T-helper 17 cell (primary cell): ENCODE measurements at regions not wholly inside any gene's neighbourhood (a gene's known extent, or its start where the extent isn't known, plus 50 kb on each side); places are given as distances from the start of the nearest gene placed in this dataset.
"Not testable (repeated sequence)": the region's sequence is repeated elsewhere in the genome, so short reads cannot be mapped to it uniquely, and the experiment has no call there.

Source experiments
- ATAC-seq: fragments of 150-1000 bp; cut with Tn5 transposase; 2 replicates; pipeline ENCODE4 v1.10.0; 2021; ENCODE audit warnings: mild to moderate bottlenecking, moderate library complexity
- DNase-seq, 3 donors: peaks; one replicate each; pipeline versions ENCODE4 v3.0.0 to v3.0.0-alpha.2; 2020 to 2021
- H3K9me3 ChIP-seq: one replicate; pipeline ENCODE4 v1.7.0; 2013; ENCODE audit warnings: low read length, mild to moderate bottlenecking; ENCODE audit not compliant: control insufficient read depth, poor library complexity, severe bottlenecking
- H3K27ac Mint-ChIP-seq: one replicate; pipeline ENCODE4 v1.8.0; 2022; ENCODE audit warnings: mild to moderate bottlenecking, moderate library complexity, mixed read lengths
- H3K27me3 Mint-ChIP-seq: one replicate; pipeline ENCODE4 v1.8.0; 2022; ENCODE audit warnings: mixed read lengths
- H3K36me3 Mint-ChIP-seq: one replicate; pipeline ENCODE4 v1.8.0; 2022; ENCODE audit warnings: low read depth, mixed read lengths
- H3K4me1 Mint-ChIP-seq: one replicate; pipeline ENCODE4 v1.8.0; 2022; ENCODE audit warnings: mild to moderate bottlenecking, mixed read lengths
- H3K4me3 Mint-ChIP-seq: one replicate; pipeline ENCODE4 v1.8.0; 2022; ENCODE audit warnings: mild to moderate bottlenecking, moderate library complexity, mixed read lengths

GRCh38 chr1:146396801-146397200, 168.0 kb upstream of the NOTCH2NLA start:
- H3K27me3 Mint-ChIP-seq, H3K27ac Mint-ChIP-seq, ATAC-seq, H3K9me3 ChIP-seq, H3K4me3 Mint-ChIP-seq, H3K36me3 Mint-ChIP-seq, DNase-seq: not testable (repeated sequence)
- peaks cover 16% of the 10 kb centered on the region for H3K4me1 Mint-ChIP-seq

DNA sequence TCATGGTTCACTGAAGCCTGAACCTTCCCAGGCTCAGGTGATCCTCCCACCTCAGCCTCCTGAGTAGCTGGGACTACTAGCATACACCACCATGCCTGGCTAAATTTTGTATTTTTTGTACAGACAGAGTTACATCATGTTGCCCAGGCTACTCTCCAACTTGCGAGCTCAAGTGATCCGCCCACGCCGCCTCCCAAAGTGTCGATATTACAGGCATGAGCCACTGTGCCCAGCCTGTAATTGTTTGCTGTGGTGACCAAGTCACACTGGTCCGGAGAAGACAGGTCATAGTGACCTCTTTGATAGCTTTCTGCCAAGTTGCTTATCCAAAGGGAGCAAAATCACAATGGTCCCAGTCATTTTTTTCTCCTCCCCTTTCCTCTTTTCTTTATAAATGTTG, 167.4 kb upstream of the NOTCH2NLA start:
- H3K4me3 Mint-ChIP-seq, H3K36me3 Mint-ChIP-seq, H3K4me1 Mint-ChIP-seq, H3K27ac Mint-ChIP-seq, H3K27me3 Mint-ChIP-seq, H3K9me3 ChIP-seq, ATAC-seq, DNase-seq: not testable (repeated sequence)

DNA sequence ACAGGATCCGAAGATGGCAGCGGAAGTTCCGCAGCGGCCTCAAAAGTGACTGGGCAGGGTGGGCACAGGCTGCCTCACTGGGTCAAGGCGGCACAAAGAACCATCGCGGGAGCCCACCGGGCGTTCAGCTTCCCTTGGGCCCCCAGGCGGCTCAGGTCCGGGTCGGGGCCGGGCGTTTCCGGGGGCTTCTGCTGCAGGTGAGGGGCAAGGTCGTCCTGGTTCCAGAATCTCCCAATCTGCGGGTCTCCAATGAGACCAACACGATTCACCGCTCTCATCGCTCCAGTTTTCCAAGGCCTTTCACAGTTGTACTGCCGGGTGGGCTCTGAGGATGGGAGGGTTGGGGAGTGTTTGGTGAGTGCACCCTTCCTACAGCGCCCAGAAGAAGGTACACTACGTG, 165.0 kb upstream of the NOTCH2NLA start:
- DNase-seq, ATAC-seq, H3K4me1 Mint-ChIP-seq, H3K27ac Mint-ChIP-seq, H3K4me3 Mint-ChIP-seq, H3K27me3 Mint-ChIP-seq, H3K9me3 ChIP-seq, H3K36me3 Mint-ChIP-seq: not testable (repeated sequence)

DNA sequence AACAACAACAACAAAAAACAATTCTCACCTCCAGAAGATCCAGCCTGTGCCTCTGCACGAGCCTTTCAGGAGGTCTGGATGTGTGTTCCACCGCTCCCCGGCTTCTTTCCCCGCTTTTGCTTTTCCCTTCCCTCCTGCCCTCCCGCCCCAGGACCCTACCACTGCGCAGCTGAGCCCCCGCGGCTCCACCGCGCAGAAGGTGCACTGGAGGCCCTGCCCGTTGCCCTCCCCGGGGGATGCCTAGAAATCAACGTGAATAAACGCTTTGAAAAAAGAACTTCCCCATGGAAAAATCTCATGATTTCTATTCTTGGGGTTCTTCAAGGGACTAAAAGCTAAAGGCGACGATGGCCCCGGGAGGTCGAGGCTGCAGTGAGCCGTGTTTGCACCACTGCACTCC, 164.3 kb upstream of the NOTCH2NLA start:
- not testable (repeated sequence) for DNase-seq, H3K4me3 Mint-ChIP-seq, ATAC-seq, H3K27ac Mint-ChIP-seq, H3K27me3 Mint-ChIP-seq, H3K36me3 Mint-ChIP-seq, H3K4me1 Mint-ChIP-seq, H3K9me3 ChIP-seq

- not testable (repeated sequence) for H3K4me1 Mint-ChIP-seq, H3K36me3 Mint-ChIP-seq, H3K9me3 ChIP-seq, DNase-seq, H3K27me3 Mint-ChIP-seq, ATAC-seq, H3K4me3 Mint-ChIP-seq
- peak overlapping the region; percentile 100 for H3K27ac Mint-ChIP-seq
These were observed 160.4 kb upstream of the NOTCH2NLA start for GRCh38 chr1:146389178-146389577.

- H3K36me3 Mint-ChIP-seq, H3K9me3 ChIP-seq, DNase-seq, H3K4me1 Mint-ChIP-seq, ATAC-seq, H3K27me3 Mint-ChIP-seq: not testable (repeated sequence)
- Mint-ChIP-seq H3K27ac (peak overlapping the region; percentile 100), H3K4me3 (peak overlapping the region; percentile 94)
These were observed 159.1 kb upstream of the NOTCH2NLA start for GRCh38 chr1:146387750-146388469.

DNA sequence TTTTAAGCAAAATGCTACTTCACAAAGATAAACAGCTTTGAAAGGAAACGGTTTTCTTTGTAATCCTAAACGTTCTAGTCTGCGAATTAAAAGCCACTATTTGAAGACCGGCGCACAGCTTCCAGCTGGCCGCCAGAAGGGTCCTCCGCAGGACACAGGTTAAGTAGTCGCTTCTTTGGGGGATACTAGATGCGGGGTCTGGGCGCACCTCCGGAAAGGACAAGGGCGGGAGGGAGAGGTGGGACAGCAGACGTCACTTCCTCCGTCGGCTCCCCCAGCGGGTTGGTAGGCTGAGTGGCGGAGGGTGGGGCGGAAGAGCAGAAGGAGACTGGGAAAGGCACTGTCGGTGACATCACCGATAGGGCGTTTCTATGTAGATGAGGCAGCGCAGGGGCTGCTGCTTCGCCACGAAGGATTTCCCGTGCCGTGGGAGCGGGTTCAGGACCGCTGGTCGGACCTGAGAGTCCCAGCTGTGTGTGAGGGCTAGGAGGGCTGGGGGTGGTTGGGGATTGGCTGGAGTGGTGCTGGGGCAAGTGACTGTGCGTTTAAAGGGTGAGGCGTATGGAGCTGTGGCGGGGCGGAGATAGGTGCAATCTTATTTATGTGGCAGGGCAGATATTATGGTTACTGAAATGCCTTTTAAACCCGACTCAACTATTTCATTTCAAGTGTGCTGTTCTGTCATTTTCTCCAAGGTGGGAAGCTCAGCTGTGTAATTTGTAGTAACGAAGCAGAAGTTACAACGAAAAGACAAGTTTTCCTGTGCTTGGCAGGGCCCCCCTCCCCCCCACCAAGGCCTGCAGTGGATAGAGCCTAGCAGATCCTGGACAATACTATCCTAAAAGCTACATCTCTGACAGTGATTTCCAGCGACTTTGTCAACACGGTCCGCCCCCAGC, 158.3 kb upstream of the NOTCH2NLA start:
- Mint-ChIP-seq H3K4me3 (peak overlapping the region; percentile 94), H3K27ac (peak overlapping the region; percentile 100)
- not testable (repeated sequence) for H3K4me1 Mint-ChIP-seq, H3K36me3 Mint-ChIP-seq, H3K9me3 ChIP-seq, H3K27me3 Mint-ChIP-seq
- DNase-seq (peak in 2 of 3 donors; percentile 34 to 53), ATAC-seq (peak; percentile 90)

- DNase-seq, H3K27ac Mint-ChIP-seq, H3K27me3 Mint-ChIP-seq, H3K4me3 Mint-ChIP-seq, ATAC-seq, H3K9me3 ChIP-seq, H3K36me3 Mint-ChIP-seq: not testable (repeated sequence)
- H3K4me1 Mint-ChIP-seq = peaks cover 15% of the 10 kb centered on the region
These were observed 152.4 kb upstream of the NOTCH2NLA start for GRCh38 chr1:146381196-146381595.

- not testable (repeated sequence) for H3K27me3 Mint-ChIP-seq, H3K36me3 Mint-ChIP-seq, H3K9me3 ChIP-seq
- DNase-seq (peak; percentile 22 to 75 (median 60)), ATAC-seq (peak; percentile 87)
- H3K4me1 Mint-ChIP-seq = peaks cover 17% of the 10 kb centered on the region
- peak overlapping the region; percentile 88 for H3K4me3 Mint-ChIP-seq
- peak overlapping the region; percentile 96 for H3K27ac Mint-ChIP-seq
These were observed 148.1 kb upstream of the NOTCH2NLA start for GRCh38 chr1:146376708-146377496.

DNA sequence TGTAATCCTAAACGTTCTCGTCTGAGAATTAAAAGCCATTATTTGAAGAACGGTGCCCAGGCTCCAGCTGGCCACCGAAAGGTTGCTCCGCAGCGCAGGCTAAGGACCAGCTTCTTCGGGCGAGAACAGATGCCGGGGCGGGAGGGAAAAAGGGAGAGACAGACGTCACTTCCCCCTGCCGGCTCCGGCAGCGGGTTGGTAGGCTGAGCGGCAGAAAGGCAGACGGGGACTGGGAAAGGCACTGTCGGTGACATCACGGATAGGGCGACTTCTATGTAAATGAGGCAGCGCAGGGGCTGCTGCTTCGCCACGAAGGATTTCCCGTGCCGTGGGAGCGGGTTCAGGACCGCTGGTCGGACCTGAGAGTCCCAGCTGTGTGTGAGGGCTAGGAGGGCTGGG, 147.5 kb upstream of the NOTCH2NLA start:
- ATAC-seq = peak; percentile 64
- peaks cover 17% of the 10 kb centered on the region for H3K4me1 Mint-ChIP-seq
- peak overlapping the region; percentile 96 for H3K27ac Mint-ChIP-seq
- peak; percentile 59 to 74 (median 61) for DNase-seq
- H3K27me3 Mint-ChIP-seq, H3K36me3 Mint-ChIP-seq, H3K9me3 ChIP-seq: not testable (repeated sequence)
- H3K4me3 Mint-ChIP-seq = peak overlapping the region; percentile 88

DNA sequence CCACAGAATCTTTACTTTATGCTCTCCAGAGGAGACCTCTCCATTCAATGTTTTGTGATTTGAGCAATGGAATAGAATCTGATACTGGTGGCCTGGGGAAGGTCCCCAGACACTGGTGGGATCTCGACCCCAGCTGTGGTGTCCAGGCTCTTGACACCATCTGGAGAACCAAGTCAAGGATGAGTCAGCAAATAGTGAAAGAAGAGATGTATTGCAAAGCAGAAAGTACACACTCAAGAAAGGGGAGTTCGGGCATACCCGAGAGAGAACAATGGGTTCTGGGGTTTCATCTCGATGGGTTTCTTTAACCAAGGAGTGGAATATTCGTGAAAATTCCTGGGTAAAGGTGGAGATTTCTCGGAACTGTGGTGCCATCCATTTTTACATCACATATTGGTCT, 146.3 kb upstream of the NOTCH2NLA start:
- peaks cover 17% of the 10 kb centered on the region for H3K4me1 Mint-ChIP-seq
- not testable (repeated sequence) for H3K9me3 ChIP-seq, ATAC-seq, H3K27me3 Mint-ChIP-seq, H3K36me3 Mint-ChIP-seq, H3K27ac Mint-ChIP-seq, DNase-seq, H3K4me3 Mint-ChIP-seq

- Mint-ChIP-seq H3K27ac (peak overlapping the region; percentile 91), H3K4me3 (peak overlapping the region; percentile 88)
- ATAC-seq, H3K9me3 ChIP-seq, H3K27me3 Mint-ChIP-seq, H3K36me3 Mint-ChIP-seq, H3K4me1 Mint-ChIP-seq: not testable (repeated sequence)
- peak; percentile 12 to 27 (median 25) for DNase-seq
These were observed 141.1 kb upstream of the NOTCH2NLA start for GRCh38 chr1:146369940-146370339.

DNA sequence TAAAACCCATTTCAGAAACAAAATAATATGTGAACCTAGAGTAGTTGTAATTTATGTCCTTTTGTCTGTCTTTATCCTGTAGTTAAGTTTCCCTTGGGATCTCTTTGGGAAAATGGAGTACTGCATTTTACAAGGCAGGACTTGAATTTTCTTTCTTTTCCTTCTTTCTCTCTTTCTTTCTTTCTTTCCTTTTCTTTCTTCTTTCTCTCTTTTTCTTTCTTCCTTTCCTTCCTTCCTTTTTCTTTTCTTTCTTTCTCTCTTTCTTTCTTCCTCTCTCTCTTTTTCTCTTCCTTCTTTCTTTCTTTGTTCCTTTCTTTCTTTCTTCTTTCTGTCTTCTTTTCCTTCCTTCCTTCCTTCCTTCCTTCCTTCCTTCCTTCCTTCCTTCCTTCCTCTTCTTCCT, 126.6 kb upstream of the NOTCH2NLA start:
- H3K27me3 Mint-ChIP-seq, H3K27ac Mint-ChIP-seq: not testable (repeated sequence)

More for the DNA sequence above, 126.6 kb upstream of the NOTCH2NLA start:
- H3K4me3 Mint-ChIP-seq, H3K4me1 Mint-ChIP-seq, H3K9me3 ChIP-seq, DNase-seq, ATAC-seq, H3K36me3 Mint-ChIP-seq: not testable (repeated sequence)
